ENCODE measurements at regions not wholly inside any gene's neighbourhood (a gene's known extent, or its start where the extent isn't known, plus 50 kb on each side); places are given as distances from the start of the nearest gene placed in this dataset.

DNA sequence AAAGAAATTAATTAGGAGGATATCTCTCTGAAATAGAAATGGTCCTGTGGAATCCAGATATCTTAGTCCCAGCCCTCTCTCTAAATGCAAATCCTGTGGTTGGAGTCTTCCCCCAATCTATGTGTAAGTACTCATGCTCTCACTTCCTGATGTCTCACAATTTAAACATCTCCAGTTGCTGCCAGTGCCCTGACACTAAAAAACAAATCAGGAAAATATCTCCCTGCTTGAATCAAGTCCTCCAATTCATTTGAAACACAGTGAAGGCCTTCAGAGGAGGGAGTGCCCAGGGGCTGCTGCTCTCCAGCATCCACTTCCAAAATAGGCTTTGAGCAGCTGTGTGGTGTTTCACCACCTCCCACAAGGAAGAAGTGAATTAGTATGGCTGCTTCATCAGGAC is 413.8 kb downstream of the RAD51AP2 start:
- TF ChIP-seq, protein P1, sequence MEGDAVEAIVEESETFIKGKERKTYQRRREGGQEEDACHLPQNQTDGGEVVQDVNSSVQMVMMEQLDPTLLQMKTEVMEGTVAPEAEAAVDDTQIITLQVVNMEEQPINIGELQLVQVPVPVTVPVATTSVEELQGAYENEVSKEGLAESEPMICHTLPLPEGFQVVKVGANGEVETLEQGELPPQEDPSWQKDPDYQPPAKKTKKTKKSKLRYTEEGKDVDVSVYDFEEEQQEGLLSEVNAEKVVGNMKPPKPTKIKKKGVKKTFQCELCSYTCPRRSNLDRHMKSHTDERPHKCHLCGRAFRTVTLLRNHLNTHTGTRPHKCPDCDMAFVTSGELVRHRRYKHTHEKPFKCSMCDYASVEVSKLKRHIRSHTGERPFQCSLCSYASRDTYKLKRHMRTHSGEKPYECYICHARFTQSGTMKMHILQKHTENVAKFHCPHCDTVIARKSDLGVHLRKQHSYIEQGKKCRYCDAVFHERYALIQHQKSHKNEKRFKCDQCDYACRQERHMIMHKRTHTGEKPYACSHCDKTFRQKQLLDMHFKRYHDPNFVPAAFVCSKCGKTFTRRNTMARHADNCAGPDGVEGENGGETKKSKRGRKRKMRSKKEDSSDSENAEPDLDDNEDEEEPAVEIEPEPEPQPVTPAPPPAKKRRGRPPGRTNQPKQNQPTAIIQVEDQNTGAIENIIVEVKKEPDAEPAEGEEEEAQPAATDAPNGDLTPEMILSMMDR (IDR thresholded peaks at IDR 0.05) = no peak
- no peak for TF ChIP-seq POLR2A (IDR thresholded peaks at IDR 0.05)

All from testis (tissue), 2 donors.